ENCODE measurements at regions not wholly inside any gene's neighbourhood (a gene's known extent, or its start where the extent isn't known, plus 50 kb on each side); places are given as distances from the start of the nearest gene placed in this dataset.

- no peak for TF ChIP-seq ZFX (IDR thresholded peaks at IDR 0.05)
- TF ChIP-seq, protein P1, sequence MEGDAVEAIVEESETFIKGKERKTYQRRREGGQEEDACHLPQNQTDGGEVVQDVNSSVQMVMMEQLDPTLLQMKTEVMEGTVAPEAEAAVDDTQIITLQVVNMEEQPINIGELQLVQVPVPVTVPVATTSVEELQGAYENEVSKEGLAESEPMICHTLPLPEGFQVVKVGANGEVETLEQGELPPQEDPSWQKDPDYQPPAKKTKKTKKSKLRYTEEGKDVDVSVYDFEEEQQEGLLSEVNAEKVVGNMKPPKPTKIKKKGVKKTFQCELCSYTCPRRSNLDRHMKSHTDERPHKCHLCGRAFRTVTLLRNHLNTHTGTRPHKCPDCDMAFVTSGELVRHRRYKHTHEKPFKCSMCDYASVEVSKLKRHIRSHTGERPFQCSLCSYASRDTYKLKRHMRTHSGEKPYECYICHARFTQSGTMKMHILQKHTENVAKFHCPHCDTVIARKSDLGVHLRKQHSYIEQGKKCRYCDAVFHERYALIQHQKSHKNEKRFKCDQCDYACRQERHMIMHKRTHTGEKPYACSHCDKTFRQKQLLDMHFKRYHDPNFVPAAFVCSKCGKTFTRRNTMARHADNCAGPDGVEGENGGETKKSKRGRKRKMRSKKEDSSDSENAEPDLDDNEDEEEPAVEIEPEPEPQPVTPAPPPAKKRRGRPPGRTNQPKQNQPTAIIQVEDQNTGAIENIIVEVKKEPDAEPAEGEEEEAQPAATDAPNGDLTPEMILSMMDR (conservative IDR thresholded peaks at IDR 0.05): no peak
Measured at GRCh38 chr18:24841536-24841935, 381.1 kb downstream of the HRH4 start.

GRCh38 chr18:24843123-24843522 lies 382.7 kb downstream of the HRH4 start:
- no peak overlapping the region for H3K27ac ChIP-seq
- TF ChIP-seq, protein P1 (conservative IDR thresholded peaks at IDR 0.05): no peak
- no peak for TF ChIP-seq ZFX (IDR thresholded peaks at IDR 0.05)

More at GRCh38 chr18:24841536-24841935, 381.1 kb downstream of the HRH4 start:
- no peak overlapping the region for H3K27ac ChIP-seq

DNA sequence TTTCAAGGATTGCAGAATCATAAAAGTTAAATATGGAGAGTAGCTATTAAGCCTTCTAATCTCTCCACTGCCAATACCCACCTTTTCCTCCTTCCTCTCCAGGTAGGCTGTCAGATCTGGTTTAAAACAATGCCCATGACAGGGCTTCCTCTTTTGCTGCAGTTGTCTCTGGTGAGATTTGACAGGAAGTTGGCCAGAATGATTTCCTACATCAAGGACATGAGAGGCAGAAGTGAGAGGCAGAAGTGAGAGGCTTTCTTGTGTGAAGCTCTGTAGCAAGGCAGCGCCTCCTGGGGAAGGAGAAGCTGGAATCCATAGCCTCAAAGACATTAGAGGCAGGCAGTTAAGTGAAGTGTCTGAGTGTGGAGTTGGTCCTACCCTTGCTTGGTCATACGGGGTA lies 385.7 kb downstream of the HRH4 start:
- no peak for TF ChIP-seq ZFX (IDR thresholded peaks at IDR 0.05)
- TF ChIP-seq, protein P1 (conservative IDR thresholded peaks at IDR 0.05): no peak
- no peak overlapping the region for H3K27ac ChIP-seq

DNA sequence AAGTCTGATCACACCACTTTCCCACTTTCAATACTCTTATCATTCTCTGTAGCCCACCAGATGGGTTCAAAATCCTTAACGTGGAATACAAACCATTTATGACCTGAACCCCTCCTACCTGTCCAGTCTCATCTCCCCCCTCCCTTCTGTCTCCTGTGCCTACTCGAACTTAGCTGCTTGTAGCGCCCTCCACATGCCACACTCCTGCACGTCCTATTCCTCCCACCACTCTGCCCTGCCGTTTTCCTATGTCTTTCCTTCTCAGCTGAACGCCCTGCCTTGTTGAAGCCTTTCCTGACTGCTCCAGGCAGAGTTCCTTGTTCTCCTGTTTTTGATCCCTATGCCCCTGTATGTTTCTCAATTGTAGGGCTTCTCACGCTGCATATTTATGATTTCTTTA lies 390.1 kb downstream of the HRH4 start:
- TF ChIP-seq, protein P1 (conservative IDR thresholded peaks at IDR 0.05): no peak
- TF ChIP-seq ZFX (IDR thresholded peaks at IDR 0.05): no peak
- no peak overlapping the region for H3K27ac ChIP-seq

DNA sequence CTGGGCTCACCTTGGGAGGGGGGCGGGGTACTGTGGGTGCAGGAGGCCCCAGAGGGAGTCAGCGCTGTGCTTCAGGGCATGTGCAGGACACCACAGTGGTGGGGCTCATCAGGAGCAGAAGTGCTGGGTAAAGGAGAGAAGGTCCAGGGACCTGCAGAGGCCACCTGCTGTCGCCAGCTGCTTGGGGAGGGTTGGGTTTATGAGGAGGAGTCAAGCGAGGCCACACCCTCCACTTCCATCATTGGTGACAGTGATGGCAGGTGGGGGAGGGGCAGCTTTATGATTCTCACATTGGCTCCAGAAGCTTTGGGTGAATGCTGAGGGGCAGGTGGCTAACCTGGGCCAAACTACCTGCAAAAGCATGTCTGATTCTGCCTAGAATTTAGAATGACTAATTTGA lies 392.6 kb downstream of the HRH4 start:
- no peak for TF ChIP-seq ZFX (IDR thresholded peaks at IDR 0.05)
- TF ChIP-seq, protein P1 (conservative IDR thresholded peaks at IDR 0.05): no peak
- H3K27ac ChIP-seq: no peak overlapping the region

DNA sequence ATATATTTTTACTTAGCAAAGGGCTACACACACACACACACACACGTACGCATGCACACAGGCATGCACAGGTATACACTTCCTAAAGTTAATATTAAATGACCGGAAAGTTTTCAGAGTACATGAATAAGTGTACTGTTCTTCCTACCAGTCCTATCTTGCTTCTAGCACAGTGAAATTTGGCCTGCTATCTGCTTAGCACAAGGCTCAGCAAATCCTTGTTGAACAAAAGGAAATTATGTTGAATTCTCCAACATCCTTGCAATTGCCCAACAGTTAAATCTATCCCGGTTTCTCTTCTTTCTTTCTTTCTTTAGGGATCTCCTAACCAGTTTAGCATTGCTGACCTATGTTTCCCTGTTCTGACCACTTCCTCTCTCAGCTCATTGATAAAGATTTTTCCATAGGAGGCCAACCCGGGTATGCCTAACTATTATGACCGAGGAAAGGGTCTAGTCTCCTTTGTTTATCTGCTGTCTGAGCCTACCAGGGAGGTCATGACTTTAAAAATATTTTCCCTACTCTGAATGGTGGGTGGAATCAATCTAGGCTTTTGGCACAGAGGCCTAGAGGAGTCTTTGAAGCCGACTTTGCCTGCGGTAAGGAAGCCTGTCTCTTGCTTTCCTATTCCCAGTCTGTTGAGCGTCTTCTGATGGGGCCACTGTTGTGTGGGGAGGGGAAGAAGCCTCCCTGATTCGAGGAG lies 400.7 kb downstream of the HRH4 start:
- no peak for TF ChIP-seq ZFX (IDR thresholded peaks at IDR 0.05)
- TF ChIP-seq, protein P1 (conservative IDR thresholded peaks at IDR 0.05): no peak
- H3K27ac ChIP-seq: peak overlapping the region; percentile 44; the same call in 1 of the 2 replicates

DNA sequence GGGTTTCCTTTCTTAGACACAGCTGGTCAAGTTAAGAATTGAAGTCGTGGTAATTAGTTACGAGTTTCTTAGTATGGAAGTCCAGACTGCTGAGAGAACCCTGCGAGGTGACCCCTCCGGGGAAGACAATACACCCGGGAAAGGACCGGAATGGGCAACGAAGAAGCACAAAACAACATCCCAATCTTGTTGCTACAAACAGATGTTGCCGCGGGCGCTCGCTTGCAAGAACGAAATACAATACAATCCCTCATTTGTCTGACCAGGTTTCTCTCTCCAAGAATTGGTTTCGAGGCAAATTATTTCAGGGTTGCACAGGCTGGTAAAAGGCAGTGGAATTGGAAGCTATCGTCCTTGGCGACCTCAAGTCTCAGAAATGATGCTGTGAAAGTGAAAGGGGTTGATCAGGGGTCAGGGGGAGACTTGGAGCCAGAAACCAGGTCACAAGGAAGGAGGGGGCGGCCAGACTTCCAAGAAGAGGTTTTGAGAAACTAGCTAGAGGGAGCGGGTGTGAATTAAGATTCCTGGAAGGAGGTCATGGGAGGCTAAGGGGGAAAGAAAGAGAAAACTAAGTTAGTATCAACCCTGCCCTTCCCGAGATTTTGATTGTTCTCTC lies 401.9 kb downstream of the HRH4 start:
- H3K27ac ChIP-seq: peak overlapping the region; percentile 44
- no peak for TF ChIP-seq ZFX (IDR thresholded peaks at IDR 0.05)
- TF ChIP-seq, protein P1 (conservative IDR thresholded peaks at IDR 0.05): no peak
